Activated naive CD4-positive, alpha-beta T cell treated with anti-CD3 and anti-CD28 coated beads, Interleukin-2, amount 50 U/mL, for 72 hours (primary cell): ENCODE measurements at regions not wholly inside any gene's neighbourhood (a gene's known extent, or its start where the extent isn't known, plus 50 kb on each side); places are given as distances from the start of the nearest gene placed in this dataset.
"Not testable (repeated sequence)": the region's sequence is repeated elsewhere in the genome, so short reads cannot be mapped to it uniquely, and the experiment has no call there.

Experiments
- ATAC-seq, 2 donors: fragments of 150-1000 bp; cut with Tn5 transposase; 2 replicates each; pipeline ENCODE4 v1.10.0; 2021; ENCODE audit warnings: mild to moderate bottlenecking in 2 of 2, moderate library complexity in 2 of 2
- DNase-seq, 2 donors: peaks; one replicate each; pipeline ENCODE4 v3.0.0; 2021 to 2022; ENCODE audit warnings: low spot score in 2 of 2
- H3K27ac Mint-ChIP-seq, 2 donors: one replicate each; pipeline ENCODE4 v1.8.0; 2022; ENCODE audit warnings: mild to moderate bottlenecking in 2 of 2, mixed read lengths in 2 of 2
- H3K36me3 Mint-ChIP-seq, 2 donors: one replicate each; pipeline ENCODE4 v1.8.0; 2022; ENCODE audit warnings: mixed read lengths in 2 of 2
- H3K9me3 Mint-ChIP-seq, 2 donors: one replicate each; pipeline ENCODE4 v1.8.0; 2022; ENCODE audit warnings: mixed read lengths in 2 of 2

DNA sequence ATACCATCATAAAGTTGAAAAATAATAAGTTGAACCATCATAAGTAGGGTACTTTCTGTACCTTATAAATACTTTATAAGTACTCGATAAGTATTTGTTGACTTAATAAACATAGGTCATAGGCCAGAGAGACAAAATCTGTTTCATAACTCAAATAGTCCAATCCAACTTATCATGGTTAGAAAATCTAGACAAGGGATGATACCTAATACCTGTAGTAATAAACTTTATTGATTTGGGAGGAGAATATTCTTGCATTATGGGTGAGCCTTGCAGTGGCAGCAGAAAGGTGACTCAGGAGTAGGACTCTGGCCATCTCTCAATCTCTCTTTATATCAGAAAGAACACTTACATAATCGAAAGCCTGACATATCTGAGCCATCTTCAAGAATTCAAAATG is 466.8 kb upstream of the GRIN3A start:
- ATAC-seq (no peak), DNase-seq (no peak)
- no peaks in the 10 kb centered on the region for H3K36me3 Mint-ChIP-seq
- H3K27ac Mint-ChIP-seq, result no peak overlapping the region
- peaks cover 13 to 20% of the 10 kb centered on the region in 2 donors for H3K9me3 Mint-ChIP-seq

DNA sequence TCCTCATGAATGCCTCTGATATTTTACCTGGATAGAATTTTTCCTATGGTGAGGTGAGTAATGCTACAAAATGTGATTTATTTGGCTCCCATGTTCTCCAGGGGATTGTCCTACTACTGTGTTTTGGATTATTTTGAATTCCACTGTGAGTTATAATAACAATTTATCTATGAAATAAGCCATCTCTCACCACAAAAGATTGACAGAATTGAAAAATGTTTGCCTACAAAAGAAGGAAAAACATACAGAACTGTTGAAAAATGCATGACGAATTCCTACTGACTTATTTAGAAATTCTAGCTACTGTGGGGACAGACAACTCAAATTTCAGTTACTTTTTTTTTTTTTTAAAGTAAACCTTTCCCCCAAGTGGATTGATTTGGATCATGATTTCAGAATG is 463.7 kb upstream of the GRIN3A start:
- no peak overlapping the region for H3K27ac Mint-ChIP-seq
- DNase-seq (no peak), ATAC-seq (no peak)
- peaks cover 17 to 26% of the 10 kb centered on the region in 2 donors for H3K9me3 Mint-ChIP-seq
- no peaks in the 10 kb centered on the region for H3K36me3 Mint-ChIP-seq

DNA sequence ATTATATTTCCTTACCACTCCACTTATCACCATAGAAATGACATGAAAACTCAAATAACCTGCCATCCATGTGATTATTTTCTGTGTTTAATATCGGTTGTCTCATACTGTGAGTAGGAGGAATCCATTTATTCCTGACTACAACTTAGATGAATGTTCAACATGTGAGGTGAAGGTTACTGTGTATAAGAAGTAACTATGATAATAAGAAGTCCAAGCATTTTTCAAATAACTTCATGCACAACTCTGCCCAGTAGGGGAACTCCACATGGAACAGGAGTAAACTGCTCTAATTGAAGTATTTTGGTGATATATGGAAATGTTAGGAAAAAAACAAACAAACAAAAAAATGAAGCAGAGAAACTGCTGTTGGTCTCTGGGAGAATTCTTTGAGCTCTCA is 447.5 kb upstream of the GRIN3A start:
- ATAC-seq (no peak), DNase-seq (no peak)
- Mint-ChIP-seq H3K36me3 (peaks cover 0 to 5% of the 10 kb centered on the region in 2 donors), H3K27ac (no peak overlapping the region), H3K9me3 (peaks cover 6 to 8% of the 10 kb centered on the region in 2 donors)

DNA sequence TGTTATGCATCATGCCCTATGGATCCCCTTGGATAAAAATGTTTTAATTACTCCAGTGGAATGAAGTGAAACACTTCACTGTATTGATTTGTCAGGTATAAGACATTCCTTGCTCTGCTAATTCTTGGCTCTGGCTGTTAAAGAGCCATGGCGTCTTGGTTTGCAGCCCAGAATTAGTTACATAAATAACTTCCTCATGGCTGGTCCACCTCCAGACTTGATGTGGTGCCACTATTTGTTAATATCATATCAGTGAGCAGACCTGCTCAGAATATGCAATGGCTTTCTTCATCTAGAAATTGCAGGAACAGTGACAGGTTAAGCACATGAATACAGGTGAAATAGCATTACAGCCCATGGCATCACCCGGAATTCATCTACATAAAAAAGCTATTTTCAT is 446.9 kb upstream of the GRIN3A start:
- Mint-ChIP-seq H3K36me3 (peaks cover 0 to 5% of the 10 kb centered on the region in 2 donors), H3K27ac (no peak overlapping the region), H3K9me3 (peaks cover 12% of the 10 kb centered on the region in 2 donors)
- no peak for DNase-seq
- no peak for ATAC-seq

DNA sequence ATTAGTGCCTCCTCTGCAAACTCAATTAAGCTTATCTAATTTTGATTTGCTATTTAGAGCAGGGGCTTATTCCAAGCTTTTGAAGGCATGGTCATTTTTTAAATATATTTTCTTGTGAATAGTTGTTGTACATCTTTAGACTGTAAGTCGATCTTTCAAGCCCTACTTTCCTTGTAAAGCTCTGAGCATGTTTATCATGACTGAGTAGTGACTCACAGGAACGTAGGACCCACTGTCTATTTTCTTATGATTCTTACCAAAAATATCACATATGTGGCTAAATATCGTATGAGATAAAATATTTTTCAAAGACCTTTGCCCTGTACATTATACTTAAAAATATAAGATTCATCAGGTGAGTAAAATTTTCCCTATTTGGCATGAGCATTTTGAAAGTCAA is 440.4 kb upstream of the GRIN3A start:
- ATAC-seq (no peak), DNase-seq (no peak)
- H3K36me3 Mint-ChIP-seq, result peaks cover 0 to 17% of the 10 kb centered on the region in 2 donors
- H3K27ac Mint-ChIP-seq, result no peak overlapping the region
- peaks cover 29 to 34% of the 10 kb centered on the region in 2 donors for H3K9me3 Mint-ChIP-seq

DNA sequence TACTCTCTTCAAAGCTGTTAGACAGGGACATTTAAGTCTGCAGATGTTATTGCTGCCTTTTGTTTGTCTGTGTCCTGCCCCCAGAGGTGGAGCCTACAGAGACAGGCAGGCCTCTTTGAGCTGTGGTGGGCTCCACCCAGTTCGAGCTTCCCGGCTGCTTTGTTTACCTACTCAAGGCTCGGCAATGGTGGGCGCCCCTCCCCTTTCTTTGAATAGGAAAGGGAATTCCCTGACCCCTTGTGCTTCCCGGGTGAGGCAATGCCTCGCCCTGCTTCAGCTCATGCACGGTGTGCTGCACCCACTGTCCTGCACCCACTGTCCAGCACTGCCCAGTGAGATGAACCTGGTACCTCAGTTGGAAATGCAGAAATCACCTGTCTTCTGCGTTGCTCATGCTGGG is 435.8 kb upstream of the GRIN3A start:
- DNase-seq, H3K27ac Mint-ChIP-seq, ATAC-seq: not testable (repeated sequence)
- Mint-ChIP-seq H3K9me3 (peaks cover 27 to 29% of the 10 kb centered on the region in 2 donors), H3K36me3 (peaks cover 0 to 17% of the 10 kb centered on the region in 2 donors)

DNA sequence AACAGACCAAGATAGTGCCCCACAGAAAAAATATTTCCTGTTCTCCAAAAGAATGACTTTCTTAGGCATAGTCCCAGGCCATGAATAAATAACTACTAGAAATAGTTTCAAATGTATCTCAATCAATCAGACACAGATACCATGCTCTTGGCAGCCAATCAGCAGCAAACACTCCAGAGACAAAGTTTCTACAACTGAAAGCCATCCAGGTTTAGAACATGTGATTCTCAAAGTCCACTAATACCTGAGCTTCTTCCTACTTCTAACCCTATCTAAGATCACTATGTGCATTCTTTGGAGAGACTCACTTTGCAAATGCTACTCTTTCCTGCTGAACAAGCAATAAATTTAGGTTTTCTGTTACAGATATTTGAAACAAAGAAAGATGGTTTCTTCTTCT is 425.8 kb upstream of the GRIN3A start:
- Mint-ChIP-seq H3K27ac (no peak overlapping the region), H3K9me3 (peaks cover 6 to 7% of the 10 kb centered on the region in 2 donors), H3K36me3 (no peaks in the 10 kb centered on the region)
- DNase-seq, result no peak
- no peak for ATAC-seq

DNA sequence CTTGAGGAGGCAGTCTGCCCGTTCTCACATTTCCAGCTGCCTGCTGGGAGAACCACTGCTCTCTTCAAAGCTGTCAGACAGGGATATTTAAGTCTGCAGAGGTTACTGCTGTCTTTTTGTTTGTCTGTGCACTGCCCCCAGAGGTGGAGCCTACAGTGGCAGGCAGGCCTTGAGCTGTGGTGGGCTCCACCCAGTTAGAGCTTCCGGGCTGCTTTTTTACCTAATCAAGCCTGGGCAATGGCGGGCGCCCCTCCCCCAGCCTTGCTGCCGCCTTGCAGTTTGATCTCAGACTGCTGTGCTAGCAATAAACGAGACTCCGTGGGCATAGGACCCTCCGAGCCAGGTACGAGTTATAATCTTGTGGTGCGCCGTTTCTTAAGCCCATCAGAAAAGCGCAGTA is 414.6 kb upstream of the GRIN3A start:
- H3K36me3 Mint-ChIP-seq, H3K27ac Mint-ChIP-seq, DNase-seq, ATAC-seq: not testable (repeated sequence)
- peaks cover 0 to 12% of the 10 kb centered on the region in 2 donors for H3K9me3 Mint-ChIP-seq

DNA sequence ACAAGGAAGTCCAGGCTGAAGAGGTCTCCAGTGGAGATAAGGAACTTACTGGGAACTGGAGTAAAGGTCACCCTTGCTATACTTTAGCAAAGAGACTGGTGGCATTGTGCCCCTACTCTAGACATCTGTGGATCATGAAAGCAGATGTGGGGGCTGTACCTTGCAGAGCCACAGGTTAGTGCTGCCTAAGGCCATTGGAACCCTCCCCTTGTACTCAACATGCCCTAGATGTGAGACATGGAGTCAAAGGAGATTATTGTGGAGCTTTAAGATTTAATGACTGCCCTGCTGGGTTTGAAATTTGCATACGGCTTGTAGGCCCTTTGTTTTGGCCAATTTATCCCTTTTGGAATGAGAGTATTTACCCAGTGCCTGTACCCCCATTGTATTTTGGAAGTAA is 397.3 kb upstream of the GRIN3A start:
- peaks cover 10 to 16% of the 10 kb centered on the region in 2 donors for H3K9me3 Mint-ChIP-seq

DNA sequence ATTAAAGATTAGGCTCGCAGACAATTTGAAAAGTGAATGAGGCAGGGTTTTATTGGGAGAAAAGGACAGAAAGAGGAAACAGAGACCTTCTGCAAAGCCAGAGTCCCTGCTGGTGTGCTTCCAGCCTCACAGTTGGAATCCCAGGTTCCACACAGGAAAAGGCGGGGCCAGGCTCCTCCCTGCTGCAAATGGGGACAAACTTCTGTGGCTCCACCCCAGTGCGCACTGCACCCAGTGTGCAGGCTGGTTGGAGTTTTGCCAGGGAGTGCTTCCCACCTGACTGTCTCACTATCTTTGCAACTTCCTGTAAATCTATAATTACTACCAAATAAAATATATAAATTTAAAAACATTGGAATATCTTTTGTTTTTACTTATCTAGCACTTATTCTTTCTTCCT is 386.0 kb upstream of the GRIN3A start:
- DNase-seq, result no peak
- peaks cover 0 to under 1% of the 10 kb centered on the region in 2 donors for H3K36me3 Mint-ChIP-seq
- H3K27ac Mint-ChIP-seq, result no peak overlapping the region
- no peak for ATAC-seq
- H3K9me3 Mint-ChIP-seq, result peaks cover 2 to 5% of the 10 kb centered on the region in 2 donors

More for the DNA sequence above, 397.3 kb upstream of the GRIN3A start:
- H3K36me3 Mint-ChIP-seq, result peaks cover 0 to 2% of the 10 kb centered on the region in 2 donors
- DNase-seq, result no peak
- H3K27ac Mint-ChIP-seq, result no peak overlapping the region
- ATAC-seq, result no peak

DNA sequence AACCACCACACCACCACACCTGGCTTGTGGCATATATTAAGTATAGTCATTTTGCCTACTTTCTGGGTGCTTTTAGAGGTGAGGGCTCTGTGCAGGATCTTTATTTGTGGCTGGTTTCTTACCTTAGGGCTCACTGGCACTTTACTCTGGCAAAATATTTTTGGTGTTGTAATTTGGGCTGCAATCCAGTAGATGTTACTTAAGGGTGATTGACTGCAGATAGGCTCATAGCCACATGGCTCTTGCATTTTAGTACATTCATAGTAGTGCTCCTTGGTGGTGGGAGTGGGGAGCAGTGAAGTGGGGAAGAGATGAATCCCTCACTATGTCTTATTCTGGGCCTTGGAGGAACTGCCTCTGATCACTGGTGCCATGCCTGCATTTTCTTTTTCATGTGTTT is 376.1 kb upstream of the GRIN3A start:
- peaks cover 9 to 29% of the 10 kb centered on the region in 2 donors for H3K9me3 Mint-ChIP-seq

DNA sequence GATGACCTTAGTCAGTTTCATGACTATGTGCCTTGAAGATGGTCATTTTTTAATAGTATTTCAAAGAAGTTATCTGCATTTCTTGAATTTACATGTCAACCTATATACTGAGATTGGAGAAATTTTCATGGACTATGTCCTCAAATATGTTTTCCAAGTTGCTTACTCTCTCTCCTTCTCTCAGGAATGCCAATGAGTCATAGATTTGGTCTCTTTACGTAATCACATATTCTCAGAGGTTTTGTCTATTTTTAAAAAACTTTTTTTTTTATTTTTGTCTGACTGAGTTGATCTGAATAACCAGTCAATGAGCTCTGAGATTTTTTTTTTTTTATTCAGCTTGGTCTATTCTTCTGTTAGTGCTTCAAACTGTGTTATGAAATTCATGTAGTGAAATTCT is 374.7 kb upstream of the GRIN3A start:
- DNase-seq (no peak), ATAC-seq (no peak)
- Mint-ChIP-seq H3K36me3 (no peaks in the 10 kb centered on the region), H3K27ac (no peak overlapping the region), H3K9me3 (peaks cover 9 to 24% of the 10 kb centered on the region in 2 donors)

More for the DNA sequence above, 376.1 kb upstream of the GRIN3A start:
- no peak for ATAC-seq
- DNase-seq, result no peak
- Mint-ChIP-seq H3K36me3 (no peaks in the 10 kb centered on the region), H3K27ac (no peak overlapping the region)

DNA sequence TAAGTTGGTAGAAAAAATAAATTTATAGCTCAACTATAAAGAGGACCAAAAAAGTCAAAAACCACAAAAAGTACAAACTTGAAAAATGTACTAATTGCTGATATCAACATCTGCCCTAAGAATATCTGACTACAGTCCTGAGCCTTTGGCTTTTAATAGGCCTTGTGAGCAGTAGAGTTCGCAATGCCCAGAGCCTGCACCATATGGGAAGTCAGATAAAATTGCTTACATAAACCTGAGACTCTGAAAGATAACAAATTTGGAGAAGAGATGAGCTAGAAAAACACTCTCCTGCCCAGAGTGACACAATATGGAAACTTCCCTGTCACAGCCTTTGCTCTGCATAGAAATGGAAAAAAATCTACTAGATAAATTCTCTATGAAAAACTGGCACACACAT is 368.0 kb upstream of the GRIN3A start:
- ATAC-seq (no peak), DNase-seq (no peak)
- Mint-ChIP-seq H3K9me3 (peaks cover 5 to 9% of the 10 kb centered on the region in 2 donors), H3K36me3 (no peaks in the 10 kb centered on the region), H3K27ac (no peak overlapping the region)

DNA sequence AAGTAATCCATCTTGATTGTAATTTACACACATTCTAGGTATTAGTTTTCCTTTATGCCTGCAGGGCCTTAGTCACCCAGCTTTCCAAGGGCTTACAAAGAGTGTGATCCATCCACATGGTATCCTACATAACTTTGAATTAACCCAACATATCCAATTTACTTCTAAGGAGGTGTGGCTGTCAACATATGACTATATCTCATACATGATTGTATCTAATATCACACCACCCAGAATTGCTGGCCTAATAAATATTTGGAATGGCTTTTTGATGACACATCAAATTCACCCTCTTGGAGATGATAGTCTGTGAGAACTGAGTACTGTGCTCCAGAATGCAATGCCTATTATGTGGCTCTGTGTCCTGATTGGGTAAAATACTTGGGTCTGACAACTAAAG is 363.3 kb upstream of the GRIN3A start:
- DNase-seq (no peak), ATAC-seq (no peak)
- H3K27ac Mint-ChIP-seq, result no peak overlapping the region
- no peaks in the 10 kb centered on the region for H3K36me3 Mint-ChIP-seq
- H3K9me3 Mint-ChIP-seq, result peaks cover 7 to 10% of the 10 kb centered on the region in 2 donors

DNA sequence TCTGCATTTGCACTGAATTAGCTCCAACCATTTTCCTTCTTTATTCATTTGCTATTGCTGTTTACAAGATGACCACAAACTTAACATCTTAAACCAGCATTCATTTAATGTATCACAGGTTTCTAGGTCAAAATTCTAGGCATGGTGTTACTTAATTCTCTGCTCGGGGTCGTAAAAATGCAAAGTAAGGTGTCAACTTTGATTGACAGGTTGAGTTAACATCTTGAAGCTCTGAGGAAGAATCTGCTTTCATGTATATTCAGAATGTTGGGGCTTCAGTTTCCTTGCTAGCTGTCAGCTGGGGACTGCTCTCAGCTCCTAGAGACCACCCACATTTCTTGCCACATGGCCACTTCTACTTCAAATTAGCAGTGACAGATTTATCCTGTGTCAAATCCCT is 348.7 kb upstream of the GRIN3A start:
- Mint-ChIP-seq H3K9me3 (peaks cover 0 to 5% of the 10 kb centered on the region in 2 donors), H3K36me3 (no peaks in the 10 kb centered on the region), H3K27ac (no peak overlapping the region)
- DNase-seq (no peak), ATAC-seq (no peak)

DNA sequence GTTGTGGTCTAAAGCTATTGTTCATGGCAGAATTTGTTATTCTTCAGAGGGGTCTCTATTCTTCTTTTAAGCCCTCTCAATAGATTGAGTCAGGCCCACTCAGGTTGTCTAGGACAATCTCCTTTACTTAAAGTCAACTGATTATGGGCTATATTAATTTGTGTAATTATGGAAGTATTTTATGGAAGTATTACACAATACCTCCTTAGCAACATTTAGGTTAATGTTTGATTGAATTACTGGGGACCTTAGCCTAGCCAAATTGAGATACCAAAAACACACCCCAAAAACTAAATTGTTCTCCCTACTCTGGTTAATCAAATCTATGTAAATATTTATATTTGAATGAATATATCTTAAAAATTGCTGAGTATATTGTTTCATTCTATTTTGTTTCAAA is 347.1 kb upstream of the GRIN3A start:
- Mint-ChIP-seq H3K36me3 (no peaks in the 10 kb centered on the region), H3K9me3 (peaks cover 0 to 8% of the 10 kb centered on the region in 2 donors), H3K27ac (no peak overlapping the region)
- DNase-seq (no peak), ATAC-seq (no peak)

DNA sequence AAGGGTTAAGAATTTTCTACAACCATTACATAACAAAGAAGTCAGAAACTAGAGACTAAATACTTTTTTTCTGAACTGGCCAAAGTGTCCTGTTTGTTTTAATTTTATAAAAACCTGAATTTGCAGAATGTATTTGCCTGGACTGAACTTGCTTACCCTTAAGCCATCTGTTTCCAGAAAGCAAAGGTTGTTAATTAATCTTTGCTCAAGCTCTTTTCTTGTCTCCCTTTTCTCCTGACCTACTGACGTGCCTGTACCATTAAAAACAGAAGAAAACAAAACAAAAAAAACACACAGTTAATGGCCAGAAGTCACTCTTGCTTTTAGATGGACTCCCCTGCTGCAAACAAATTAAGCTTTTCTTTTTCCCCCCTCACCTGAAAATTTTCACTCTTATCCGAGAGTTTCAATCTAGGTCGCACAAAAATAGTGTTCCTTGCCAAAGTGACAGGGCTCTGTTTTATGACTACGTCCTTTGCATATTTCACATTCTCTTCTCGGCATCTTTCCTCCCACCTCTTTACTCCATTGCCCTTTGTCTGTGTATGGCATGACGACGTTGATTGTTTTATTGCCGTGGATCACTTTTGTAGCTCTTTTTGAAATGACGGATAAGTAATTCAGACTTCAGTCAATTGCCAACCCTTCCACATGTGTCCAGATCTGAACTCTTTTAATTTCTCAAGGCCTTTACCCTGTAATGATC is 333.8 kb upstream of the GRIN3A start:
- DNase-seq, result no peak
- Mint-ChIP-seq H3K9me3 (peaks cover 16 to 21% of the 10 kb centered on the region in 2 donors), H3K36me3 (no peaks in the 10 kb centered on the region), H3K27ac (no peak overlapping the region)
- no peak for ATAC-seq

DNA sequence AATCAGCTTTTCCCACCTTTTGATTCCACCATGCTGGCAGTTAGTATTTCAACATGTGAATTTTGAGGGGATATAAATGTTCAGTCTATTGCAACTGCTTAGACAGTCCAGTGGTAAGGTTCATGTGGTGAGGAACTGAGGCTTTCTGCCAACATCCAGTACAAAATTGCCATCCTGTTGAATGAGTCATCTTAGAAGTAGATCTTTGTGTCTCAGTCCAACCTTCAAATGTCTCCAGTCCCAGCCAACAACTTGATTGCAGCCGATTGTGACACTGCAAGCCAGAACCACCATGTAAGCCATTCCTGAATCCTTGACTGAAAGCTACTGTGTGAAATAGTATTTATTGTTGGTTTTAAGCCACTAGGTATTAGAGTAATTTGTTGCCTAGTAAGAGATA is 331.5 kb upstream of the GRIN3A start:
- no peak overlapping the region for H3K27ac Mint-ChIP-seq
- no peak for ATAC-seq
- DNase-seq, result no peak
- peaks cover 21 to 23% of the 10 kb centered on the region in 2 donors for H3K9me3 Mint-ChIP-seq
- no peaks in the 10 kb centered on the region for H3K36me3 Mint-ChIP-seq
